Endodermal cell (in vitro differentiated cells): ENCODE measurements at regions not wholly inside any gene's neighbourhood (a gene's known extent, or its start where the extent isn't known, plus 50 kb on each side); places are given as distances from the start of the nearest gene placed in this dataset.

Experiments used
- DNase-seq: peaks from one replicate; pipeline ENCODE4 v3.0.0-alpha.2; 2017
- H3K27ac ChIP-seq: 2 replicates; pipeline ENCODE4 v1.5.1; 2013; ENCODE audit warnings: mild to moderate bottlenecking, low read depth, low read length, moderate library complexity
- H3K27me3 ChIP-seq: 2 replicates; pipeline ENCODE4 v1.6.1; 2013; ENCODE audit warnings: mild to moderate bottlenecking, low read length, moderate library complexity; ENCODE audit not compliant: insufficient read depth, control insufficient read depth, poor library complexity, severe bottlenecking
- H3K36me3 ChIP-seq: 2 replicates; pipeline ENCODE4 v1.7.0; 2013; ENCODE audit warnings: mild to moderate bottlenecking, low read length, moderate library complexity; ENCODE audit not compliant: control insufficient read depth, insufficient read depth
- H3K4me1 ChIP-seq: one replicate; pipeline ENCODE4 v1.7.0; 2013; ENCODE audit warnings: low read length; ENCODE audit not compliant: control insufficient read depth, insufficient read depth
- H3K4me3 ChIP-seq: 2 replicates; pipeline ENCODE4 v1.5.1; 2013; ENCODE audit warnings: mild to moderate bottlenecking, low read length, moderate library complexity
- H3K9ac ChIP-seq: 2 replicates; pipeline ENCODE4 v1.6.1; 2013; ENCODE audit warnings: mild to moderate bottlenecking, low read length, moderate library complexity; ENCODE audit not compliant: poor library complexity, severe bottlenecking; ENCODE audit errors: extremely low read depth
- H3K9me3 ChIP-seq: 2 replicates; pipeline ENCODE4 v1.6.1; 2013; ENCODE audit warnings: mild to moderate bottlenecking, low read length, moderate library complexity; ENCODE audit not compliant: control insufficient read depth
- H3K27ac Mint-ChIP-seq: 2 replicates; pipeline ENCODE4 v1.8.0; 2020; ENCODE audit warnings: mixed read lengths
- H3K27me3 Mint-ChIP-seq: 2 replicates; pipeline ENCODE4 v1.8.0; 2021; ENCODE audit warnings: mild to moderate bottlenecking, mixed read lengths; ENCODE audit not compliant: insufficient read depth
- H3K36me3 Mint-ChIP-seq: 2 replicates; pipeline ENCODE4 v1.8.0; 2020; ENCODE audit warnings: low read depth, mixed read lengths
- H3K4me1 Mint-ChIP-seq: 2 replicates; pipeline ENCODE4 v1.8.0; 2020; ENCODE audit warnings: mixed read lengths
- H3K4me3 Mint-ChIP-seq: 2 replicates; pipeline ENCODE4 v1.8.0; 2020; ENCODE audit warnings: mild to moderate bottlenecking, moderate library complexity, mixed read lengths
- H3K9me3 Mint-ChIP-seq: 2 replicates; pipeline ENCODE4 v1.8.0; 2020; ENCODE audit warnings: mild to moderate bottlenecking, mixed read lengths
- CTCF ChIP-seq: fragments of 200-600 bp; sonication (generic); conservative IDR thresholded peaks from 2 replicates; pipeline ENCODE4 v1.5.0; 2021; ENCODE audit warnings: antibody characterized with exemption, mild to moderate bottlenecking
- WGBS, 2 experiments: methylation state at CpG; one replicate each; pipeline versions ENCODE4 v1.1.5 to v1.1.7; 2013; ENCODE audit warnings: missing lambda C conversion rate in 2 of 2, mixed read lengths in 1 of 2; ENCODE audit not compliant: insufficient coverage in 1 of 2, insufficient read length in 1 of 2; 5-methylcytosine and 5-hydroxymethylcytosine counted together

DNA sequence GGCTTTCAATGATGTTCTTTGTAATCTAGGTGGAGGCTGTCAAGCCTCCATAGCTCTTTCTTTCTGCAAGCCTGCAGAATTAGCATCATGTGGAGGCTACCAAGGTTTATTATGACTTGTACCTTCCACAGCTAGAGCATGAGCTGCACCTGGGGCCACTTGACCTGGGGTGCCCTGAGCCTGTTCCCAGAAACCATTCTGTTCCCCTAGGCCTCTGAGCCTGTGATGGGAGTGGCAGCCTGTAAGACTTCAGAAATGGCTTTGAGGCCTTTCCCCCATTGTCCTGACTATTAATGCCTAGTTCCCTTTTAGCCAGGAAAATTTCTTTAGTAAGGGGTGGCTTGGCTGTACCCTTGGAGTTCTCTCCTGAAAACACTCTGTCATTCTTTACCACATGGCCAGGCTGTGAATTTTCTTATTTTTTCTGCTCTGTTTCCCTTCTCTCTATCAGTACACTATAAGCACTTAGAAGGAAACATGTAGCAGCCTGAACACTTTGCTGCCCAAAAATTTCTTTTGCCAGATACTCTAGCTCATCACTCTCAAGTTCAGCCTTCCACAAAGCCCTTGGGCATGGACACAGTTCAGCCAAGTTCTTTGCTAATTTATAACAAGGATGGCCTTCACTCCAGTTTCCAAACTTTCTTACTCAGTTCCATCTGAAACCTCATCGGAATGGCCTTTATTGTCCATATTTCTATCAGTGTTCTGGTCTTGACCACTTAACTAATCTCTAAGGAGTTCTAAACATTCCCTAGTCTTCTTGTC is 61.4 kb upstream of the NR3C1 start:
- Mint-ChIP-seq H3K36me3 (no peaks in the 10 kb centered on the region), H3K4me1 (no peaks in the 10 kb centered on the region), H3K9me3 (peaks cover 6% of the 10 kb centered on the region), H3K4me3 (no peak overlapping the region), H3K27me3 (no peaks in the 10 kb centered on the region), H3K27ac (no peak overlapping the region)
- Histone ChIP-seq H3K36me3 (no peaks in the 10 kb centered on the region), H3K27ac (no peak overlapping the region), H3K4me3 (no peak overlapping the region), H3K27me3 (no peaks in the 10 kb centered on the region), H3K4me1 (no peaks in the 10 kb centered on the region), H3K9ac (no peak overlapping the region), H3K9me3 (no peaks in the 10 kb centered on the region)
- TF ChIP-seq CTCF: no peak
- no peak for DNase-seq
- 89 to 93% methylated on average over 1 of the region's 1 CpG for WGBS, 2 experiments

DNA sequence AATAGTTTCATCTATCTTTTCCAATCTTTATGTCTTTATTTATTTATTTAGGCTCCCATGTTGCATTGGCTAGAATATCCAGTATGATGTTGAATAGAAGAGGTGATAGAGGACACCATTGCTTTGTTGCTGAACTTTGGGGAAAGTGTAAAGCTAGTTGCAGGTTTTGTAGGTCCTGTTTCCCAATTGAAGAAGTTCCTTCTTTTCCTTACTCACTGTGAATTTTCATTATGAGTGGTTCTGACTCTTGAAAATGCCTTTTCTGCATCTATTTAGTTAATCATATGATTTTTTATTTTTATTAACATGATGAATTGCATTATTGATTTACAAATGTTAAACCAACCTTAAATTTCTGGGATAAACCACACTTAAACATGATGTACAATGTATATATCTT is 58.9 kb upstream of the NR3C1 start:
- H3K36me3 ChIP-seq: no peaks in the 10 kb centered on the region
- H3K4me3 ChIP-seq: no peak overlapping the region
- no peak overlapping the region for H3K27ac ChIP-seq
- H3K9me3 ChIP-seq: no peaks in the 10 kb centered on the region
- H3K4me3 Mint-ChIP-seq: no peak overlapping the region
- DNase-seq: no peak
- no peak overlapping the region for H3K27ac Mint-ChIP-seq
- no peaks in the 10 kb centered on the region for H3K27me3 ChIP-seq
- no peaks in the 10 kb centered on the region for H3K4me1 ChIP-seq
- H3K9ac ChIP-seq: no peak overlapping the region
- no peaks in the 10 kb centered on the region for H3K27me3 Mint-ChIP-seq
- peaks cover 6% of the 10 kb centered on the region for H3K9me3 Mint-ChIP-seq
- H3K36me3 Mint-ChIP-seq: no peaks in the 10 kb centered on the region
- H3K4me1 Mint-ChIP-seq: no peaks in the 10 kb centered on the region
- no peak for TF ChIP-seq CTCF

GRCh38 chr5:143459433-143459832 is 55.9 kb upstream of the NR3C1 start:
- no peak overlapping the region for H3K4me3 Mint-ChIP-seq
- Histone ChIP-seq H3K4me3 (no peak overlapping the region), H3K27ac (no peak overlapping the region), H3K36me3 (no peaks in the 10 kb centered on the region), H3K27me3 (no peaks in the 10 kb centered on the region), H3K9me3 (no peaks in the 10 kb centered on the region), H3K9ac (no peak overlapping the region), H3K4me1 (no peaks in the 10 kb centered on the region)
- WGBS, 2 experiments: 92 to 98% methylated on average over 4 of the region's 4 CpGs
- H3K27ac Mint-ChIP-seq: no peak overlapping the region
- no peak for DNase-seq
- no peak for TF ChIP-seq CTCF
- no peaks in the 10 kb centered on the region for H3K4me1 Mint-ChIP-seq
- no peaks in the 10 kb centered on the region for H3K36me3 Mint-ChIP-seq
- peaks cover 2% of the 10 kb centered on the region for H3K27me3 Mint-ChIP-seq
- peaks cover 3% of the 10 kb centered on the region for H3K9me3 Mint-ChIP-seq
